Epithelial cell of proximal tubule (primary cell): ENCODE measurements at regions not wholly inside any gene's neighbourhood (a gene's known extent, or its start where the extent isn't known, plus 50 kb on each side); places are given as distances from the start of the nearest gene placed in this dataset.

Experiments
- DNase-seq: peaks from one replicate; pipeline ENCODE4 v3.0.0-alpha.2; 2011; ENCODE audit warnings: low read depth
- H3K4me3 ChIP-seq: 2 replicates; pipeline ENCODE4 v1.5.1; 2011; ENCODE audit warnings: low read depth, mild to moderate bottlenecking, low read length
- CTCF ChIP-seq: conservative IDR thresholded peaks from 2 replicates; pipeline ENCODE4 v1.5.1; 2012; ENCODE audit warnings: low read depth, mild to moderate bottlenecking, low read length

DNA sequence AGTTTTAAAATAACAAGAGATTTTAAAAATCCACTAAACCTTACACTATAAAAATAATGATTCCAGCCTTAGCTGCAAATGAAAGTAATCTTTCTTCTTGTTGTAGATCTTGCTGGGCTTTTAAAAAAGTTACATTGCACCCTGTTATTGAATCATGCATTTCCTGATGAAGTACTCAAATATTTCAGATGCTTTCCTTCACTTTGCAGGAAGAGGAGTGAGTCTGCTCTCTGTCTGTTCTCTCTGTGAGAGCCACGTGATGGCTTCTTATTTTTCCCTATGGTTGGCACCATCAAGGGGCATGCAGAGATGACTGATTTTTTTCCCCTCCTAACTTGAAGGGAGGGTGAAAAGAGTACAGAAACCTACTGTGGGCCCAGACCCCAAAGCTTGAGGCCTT, 262.7 kb downstream of the ATP23 start:
- no peak for DNase-seq
- H3K4me3 ChIP-seq: no peak overlapping the region
- no peak for TF ChIP-seq CTCF

DNA sequence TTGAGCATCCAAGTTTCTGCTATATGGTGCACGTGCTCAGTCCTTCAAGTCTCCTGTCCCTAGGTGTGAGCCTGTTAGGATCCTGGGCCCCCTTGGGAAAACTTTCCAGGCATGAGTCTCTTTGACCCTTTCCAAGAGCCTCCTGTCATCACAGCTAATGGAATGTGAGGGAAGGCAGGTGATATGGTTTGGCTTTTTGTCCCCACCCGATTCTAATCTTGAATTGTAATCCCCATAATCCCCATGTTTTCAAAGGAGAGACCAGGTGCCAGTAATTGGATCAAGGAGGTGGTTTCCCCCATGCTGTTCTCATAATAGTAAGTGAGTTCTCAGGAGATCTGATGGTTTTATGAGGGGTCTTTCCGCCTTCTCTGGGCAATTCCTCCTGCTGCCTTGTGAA, 265.5 kb downstream of the ATP23 start:
- no peak for DNase-seq
- TF ChIP-seq CTCF: no peak
- no peak overlapping the region for H3K4me3 ChIP-seq

GRCh38 chr12:58211211-58211610, 269.8 kb downstream of the ATP23 start:
- no peak for DNase-seq
- no peak overlapping the region for H3K4me3 ChIP-seq
- TF ChIP-seq CTCF: no peak

- no peak overlapping the region for H3K4me3 ChIP-seq
- no peak for TF ChIP-seq CTCF
- no peak for DNase-seq
Observed at GRCh38 chr12:58217130-58217529, 275.8 kb downstream of the ATP23 start.

- no peak for DNase-seq
- H3K4me3 ChIP-seq: no peak overlapping the region
- no peak for TF ChIP-seq CTCF
Observed at GRCh38 chr12:58224536-58225105, 283.3 kb downstream of the ATP23 start.

DNA sequence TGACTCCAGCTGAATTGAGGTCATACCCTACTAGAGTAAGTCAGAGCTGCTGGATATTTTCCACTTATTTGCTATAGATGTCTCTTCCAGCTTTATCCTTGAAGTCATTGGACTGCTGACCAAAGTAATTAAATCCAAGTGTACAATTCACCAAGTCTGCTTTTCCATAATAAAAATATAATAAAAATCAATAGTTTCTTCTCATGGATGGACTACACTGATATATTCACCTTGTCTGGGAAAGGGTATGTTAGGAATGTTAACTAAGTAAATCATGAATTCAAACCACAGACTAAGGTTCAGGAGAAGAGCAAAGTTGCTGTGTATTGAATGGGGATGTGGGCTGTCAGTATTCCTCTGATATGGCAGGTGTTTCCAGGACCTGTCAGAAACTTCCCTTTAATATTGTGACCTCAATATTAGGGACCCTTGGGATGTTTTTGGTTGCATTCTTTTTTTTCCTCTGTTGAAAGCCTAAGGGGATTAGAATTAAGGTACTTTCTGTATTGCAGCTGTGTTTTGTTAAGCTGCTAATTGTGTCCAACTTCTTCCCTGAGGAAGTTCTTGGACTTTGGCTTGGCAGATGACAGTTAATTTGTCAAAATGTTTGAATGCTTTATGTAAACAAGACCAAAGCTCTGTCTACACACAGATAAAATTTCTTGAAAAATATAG, 284.0 kb downstream of the ATP23 start:
- TF ChIP-seq CTCF: no peak
- DNase-seq: no peak
- H3K4me3 ChIP-seq: no peak overlapping the region

DNA sequence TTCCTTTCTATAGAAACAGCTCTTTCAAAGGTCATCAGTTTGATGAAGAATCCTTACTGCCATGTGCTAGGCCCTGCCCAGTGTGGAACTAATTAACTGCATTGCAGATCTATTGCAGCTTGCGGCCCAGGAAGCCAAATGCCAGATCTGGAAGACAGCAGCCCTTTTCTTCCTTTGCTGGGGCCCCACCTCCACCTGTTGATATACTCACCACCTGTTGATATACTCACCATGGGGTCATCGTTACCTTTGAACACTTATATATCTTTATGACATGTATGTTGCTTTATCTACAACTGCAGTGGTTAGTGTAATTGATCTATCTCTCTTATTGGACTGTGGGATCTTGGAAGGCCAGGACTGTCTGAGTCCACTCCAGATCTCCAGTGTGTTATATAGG, 292.5 kb downstream of the ATP23 start:
- no peak for DNase-seq
- H3K4me3 ChIP-seq: no peak overlapping the region
- TF ChIP-seq CTCF: no peak
